Stimulated activated CD4-positive, alpha-beta T cell treated with anti-CD3 and anti-CD28 coated beads, Interleukin-15, amount 100 ng/mL, for 1 hour (primary cell): ENCODE measurements at regions not wholly inside any gene's neighbourhood (a gene's known extent, or its start where the extent isn't known, plus 50 kb on each side); places are given as distances from the start of the nearest gene placed in this dataset.
"Not testable (repeated sequence)": the region's sequence is repeated elsewhere in the genome, so short reads cannot be mapped to it uniquely, and the experiment has no call there.

ENCODE experiments used
- DNase-seq, 2 donors: peaks; one replicate each; pipeline ENCODE4 v3.0.0-alpha.2; 2020; ENCODE audit warnings: low read depth in 1 of 2, low spot score in 1 of 2

GRCh38 chr13:50267066-50267465 lies 251.8 kb downstream of the KCNRG start:
- no peak for DNase-seq

- no peak for DNase-seq
Measured at GRCh38 chr13:50267917-50268316, 252.7 kb downstream of the KCNRG start.

- no peak for DNase-seq
Measured at GRCh38 chr13:50268500-50268899, 253.3 kb downstream of the KCNRG start.

GRCh38 chr13:50274181-50274580 lies 258.9 kb downstream of the KCNRG start:
- no peak for DNase-seq

- DNase-seq = no peak
Measured at GRCh38 chr13:50275392-50276063, 260.3 kb downstream of the KCNRG start.

- DNase-seq = no peak
Measured at GRCh38 chr13:50276550-50276949, 261.3 kb downstream of the KCNRG start.

- DNase-seq = no peak
Measured at GRCh38 chr13:50277127-50277526, 261.9 kb downstream of the KCNRG start.

- DNase-seq = no peak
Measured at GRCh38 chr13:50277906-50278305, 262.7 kb downstream of the KCNRG start.

- no peak for DNase-seq
Measured at GRCh38 chr13:50280441-50280937, 265.2 kb downstream of the KCNRG start.

GRCh38 chr13:50282016-50282415 lies 266.8 kb downstream of the KCNRG start:
- DNase-seq = no peak

- no peak for DNase-seq
Measured at GRCh38 chr13:50283017-50283416, 267.8 kb downstream of the KCNRG start.

- no peak for DNase-seq
Measured at GRCh38 chr13:50284540-50284939, 269.3 kb downstream of the KCNRG start.

GRCh38 chr13:50285283-50285682 lies 270.0 kb downstream of the KCNRG start:
- DNase-seq = no peak

GRCh38 chr13:50286324-50286723 lies 271.1 kb downstream of the KCNRG start:
- no peak for DNase-seq

- DNase-seq = no peak
Measured at GRCh38 chr13:50290186-50290585, 274.9 kb downstream of the KCNRG start.

GRCh38 chr13:50291611-50292010 lies 276.4 kb downstream of the KCNRG start:
- no peak for DNase-seq

GRCh38 chr13:50292081-50292480 lies 276.8 kb downstream of the KCNRG start:
- no peak for DNase-seq

- not testable (repeated sequence) for DNase-seq
Measured at GRCh38 chr13:50294425-50294824, 279.2 kb downstream of the KCNRG start.

- no peak for DNase-seq
Measured at GRCh38 chr13:50299546-50300249, 284.5 kb downstream of the KCNRG start.

- DNase-seq = no peak
Measured at GRCh38 chr13:50303963-50304721, 288.9 kb downstream of the KCNRG start.

- DNase-seq = no peak
Measured at GRCh38 chr13:50306156-50306555, 290.9 kb downstream of the KCNRG start.

- DNase-seq = no peak
Measured at GRCh38 chr13:50309318-50309717, 294.1 kb downstream of the KCNRG start.
